GM12865 (cell line): ENCODE measurements at regions not wholly inside any gene's neighbourhood (a gene's known extent, or its start where the extent isn't known, plus 50 kb on each side); places are given as distances from the start of the nearest gene placed in this dataset.
"Not testable (repeated sequence)": the region's sequence is repeated elsewhere in the genome, so short reads cannot be mapped to it uniquely, and the experiment has no call there.

ENCODE experiments used
- DNase-seq: peaks from one replicate; pipeline ENCODE4 v3.0.0; 2010; ENCODE audit warnings: low read depth
- H3K4me3 ChIP-seq: 2 replicates; pipeline ENCODE4 v1.5.1; 2011; ENCODE audit warnings: mild to moderate bottlenecking, low read depth, low read length, control low read depth
- CTCF ChIP-seq: IDR thresholded peaks from 2 replicates; pipeline ENCODE4 v1.5.1; 2011; ENCODE audit warnings: low read length, control low read depth, low read depth, inconsistent platforms; ENCODE audit not compliant: insufficient read depth; ENCODE audit errors: missing control alignments

DNA sequence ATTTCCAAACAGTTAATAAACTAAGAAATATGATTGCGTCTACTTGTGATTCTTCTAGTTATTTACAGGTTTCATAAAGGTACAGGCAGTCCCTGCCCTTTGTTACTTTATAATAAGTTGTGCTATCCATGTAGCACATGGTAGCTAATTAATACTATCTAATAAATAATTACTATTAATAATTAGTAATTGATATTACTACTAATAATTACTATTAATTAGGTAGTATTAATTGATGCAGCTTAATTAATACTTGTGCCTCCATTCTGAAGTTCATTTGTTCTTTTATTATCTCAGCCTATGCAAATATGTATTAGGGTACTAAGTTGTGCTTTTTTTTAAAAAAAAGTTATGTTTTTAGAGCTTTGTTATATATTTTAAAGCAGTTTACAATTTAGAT lies 92.3 kb upstream of the TRHDE start:
- TF ChIP-seq CTCF: no peak
- DNase-seq: no peak
- no peak overlapping the region for H3K4me3 ChIP-seq

DNA sequence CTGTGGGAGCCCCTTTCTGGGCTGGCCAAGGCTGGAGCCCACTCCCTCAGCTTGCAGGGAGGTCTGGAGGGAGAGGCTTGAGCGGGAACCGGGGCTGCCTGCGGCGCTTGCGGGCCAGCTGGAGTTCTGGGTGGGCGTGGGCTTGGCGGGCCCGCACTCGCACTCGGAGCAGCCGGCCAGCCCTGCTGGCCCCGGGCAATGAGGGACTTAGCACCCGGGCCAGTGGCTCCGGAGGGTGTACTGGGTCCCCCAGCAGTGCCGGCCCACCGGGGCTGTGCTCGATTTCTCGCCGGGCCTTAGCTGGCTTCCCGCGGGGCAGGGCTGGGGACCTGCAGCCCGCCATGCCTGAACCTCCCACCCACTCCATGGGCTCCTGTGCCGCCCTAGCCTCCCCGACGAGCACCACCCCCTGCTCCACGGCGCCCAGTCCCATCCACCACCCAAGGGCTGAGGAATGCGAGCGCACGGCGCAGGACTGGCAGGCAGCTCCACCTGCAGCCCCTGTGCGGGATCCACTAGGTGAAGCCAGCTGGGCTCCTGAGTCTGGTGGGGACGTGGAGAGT lies 87.1 kb upstream of the TRHDE start:
- not testable (repeated sequence) for H3K4me3 ChIP-seq, DNase-seq

DNA sequence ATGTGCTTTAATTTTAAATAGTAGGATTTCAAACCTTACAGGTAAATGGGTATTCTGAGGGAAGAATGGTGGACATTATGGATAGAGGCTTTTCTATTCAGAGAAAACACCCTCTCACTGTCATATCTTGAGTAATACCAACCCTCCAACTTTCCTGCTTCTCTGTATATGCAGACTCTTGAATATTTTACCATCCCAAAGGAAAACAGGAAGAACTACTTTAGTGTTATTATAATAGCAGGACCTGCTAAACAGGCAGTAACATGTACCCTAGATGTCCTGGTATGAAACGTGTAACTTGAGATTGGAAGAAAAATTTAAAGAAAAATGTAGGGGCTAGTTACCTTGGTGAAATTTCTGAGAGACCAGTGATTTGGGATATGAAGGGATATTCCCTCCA lies 82.9 kb upstream of the TRHDE start:
- no peak overlapping the region for H3K4me3 ChIP-seq

GRCh38 chr12:72191761-72192160 lies 80.4 kb upstream of the TRHDE start:
- no peak for TF ChIP-seq CTCF
- peak; percentile 24 for DNase-seq
- H3K4me3 ChIP-seq: no peak overlapping the region

More for the DNA sequence above, 82.9 kb upstream of the TRHDE start:
- DNase-seq: no peak
- TF ChIP-seq CTCF: no peak

DNA sequence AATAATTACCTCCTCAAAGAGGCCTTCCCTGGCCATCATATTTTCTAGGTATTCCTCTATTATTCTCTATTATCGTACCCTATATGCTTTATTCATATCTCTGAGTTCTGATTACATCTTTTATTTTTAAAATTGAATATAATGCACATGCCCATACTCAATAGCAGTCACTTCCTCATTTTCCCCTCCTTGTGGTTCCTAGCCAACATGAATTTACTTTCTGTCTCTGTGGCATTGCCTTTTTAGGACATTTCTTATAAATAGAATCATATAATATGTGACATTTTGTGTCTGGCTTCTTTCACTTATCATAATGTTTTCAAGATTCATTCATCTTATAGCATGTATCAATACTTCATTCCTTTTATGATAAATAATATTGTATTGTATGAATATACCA lies 74.4 kb upstream of the TRHDE start:
- no peak for TF ChIP-seq CTCF
- DNase-seq: no peak

GRCh38 chr12:72201457-72201856 lies 70.7 kb upstream of the TRHDE start:
- H3K4me3 ChIP-seq: no peak overlapping the region
- DNase-seq: no peak
- no peak for TF ChIP-seq CTCF

More for the DNA sequence above, 74.4 kb upstream of the TRHDE start:
- no peak overlapping the region for H3K4me3 ChIP-seq

- no peak for DNase-seq
- no peak for TF ChIP-seq CTCF
- H3K4me3 ChIP-seq: no peak overlapping the region
These were observed 68.3 kb upstream of the TRHDE start for GRCh38 chr12:72203764-72204335.
